SU-DHL-6 (cell line): ENCODE measurements at regions not wholly inside any gene's neighbourhood (a gene's known extent, or its start where the extent isn't known, plus 50 kb on each side); places are given as distances from the start of the nearest gene placed in this dataset.

Experiments used
- H2AFZ ChIP-seq: fragments of 200-600 bp; sonication (generic); 2 replicates; pipeline ENCODE4 v1.6.1; 2014; ENCODE audit warnings: low read depth, mild to moderate bottlenecking, moderate library complexity, mixed read lengths, antibody characterized with exemption, low read length; ENCODE audit not compliant: severe bottlenecking
- H3F3A ChIP-seq: fragments of 200-600 bp; shearing (Covaris generic); 2 replicates; pipeline ENCODE4 v1.6.0; 2016; ENCODE audit warnings: antibody characterized with exemption, mild to moderate bottlenecking; ENCODE audit not compliant: insufficient read depth
- H3K27ac ChIP-seq: fragments of 200-600 bp; sonication (generic); 2 replicates; pipeline ENCODE4 v1.5.1; 2016; ENCODE audit warnings: low read depth, mild to moderate bottlenecking, low read length, moderate library complexity, mixed read lengths
- H3K27me3 ChIP-seq: fragments of 200-600 bp; sonication (generic), shearing (Covaris generic); 2 replicates; pipeline ENCODE4 v1.6.0; 2014; ENCODE audit warnings: mild to moderate bottlenecking, low read length
- H3K36me3 ChIP-seq: fragments of 200-600 bp; sonication (generic); 2 replicates; pipeline ENCODE4 v1.6.1; 2014; ENCODE audit warnings: mild to moderate bottlenecking, low read length, mixed read lengths
- H3K4me2 ChIP-seq: fragments of 300-600, 200-600 bp; shearing (Covaris generic), sonication (generic); 2 replicates; pipeline ENCODE4 v1.6.0; 2014; ENCODE audit warnings: low read length, low read depth, mild to moderate bottlenecking; ENCODE audit not compliant: poor library complexity, severe bottlenecking
- H3K4me3 ChIP-seq: fragments of 200-600 bp; sonication (generic); 2 replicates; pipeline ENCODE4 v1.5.1; 2014; ENCODE audit warnings: antibody characterized with exemption, low read length, mild to moderate bottlenecking, mixed read lengths; ENCODE audit not compliant: insufficient read depth, poor library complexity, severe bottlenecking
- H3K79me2 ChIP-seq: fragments of 200-600 bp; sonication (generic); 2 replicates; pipeline ENCODE4 v1.6.1; 2014; ENCODE audit warnings: mild to moderate bottlenecking, low read length, moderate library complexity; ENCODE audit not compliant: insufficient read depth
- H3K9ac ChIP-seq: fragments of 200-600 bp; sonication (generic); 2 replicates; pipeline ENCODE4 v1.7.0; 2014; ENCODE audit warnings: mild to moderate bottlenecking, low read length
- H3K9me2 ChIP-seq: fragments of 200-600 bp; sonication (generic); replicated peaks from 2 replicates; pipeline ENCODE4 v1.6.1; 2014; ENCODE audit warnings: low read length; ENCODE audit not compliant: insufficient read depth
- H3K9me3 ChIP-seq: fragments of 200-600 bp; sonication (generic); 2 replicates; pipeline ENCODE4 v1.6.1; 2014; ENCODE audit warnings: low read length, mixed read lengths; ENCODE audit not compliant: insufficient read depth
- H4K20me1 ChIP-seq: fragments of 200-600 bp; sonication (generic); 2 replicates; pipeline ENCODE4 v1.6.1; 2014; ENCODE audit warnings: low read depth, mild to moderate bottlenecking, antibody characterized with exemption, low read length, moderate library complexity, mixed read lengths
- EZH2phosphoT487 ChIP-seq: fragments of 200-600 bp; sonication (generic), shearing (Covaris generic); conservative IDR thresholded peaks from 2 replicates; pipeline ENCODE4 v1.6.1; 2018; ENCODE audit warnings: mild to moderate bottlenecking, antibody characterized with exemption, low read length, moderate library complexity, mixed read lengths
- TF ChIP-seq, protein P1 (sequence below): fragments of 200-600 bp; sonication (generic); IDR thresholded peaks from one replicate; pipeline ENCODE4 v1.5.1; 2017; ENCODE audit warnings: antibody characterized with exemption, mild to moderate bottlenecking, low read length, moderate library complexity; ENCODE audit not compliant: insufficient read depth, poor library complexity, severe bottlenecking

DNA sequence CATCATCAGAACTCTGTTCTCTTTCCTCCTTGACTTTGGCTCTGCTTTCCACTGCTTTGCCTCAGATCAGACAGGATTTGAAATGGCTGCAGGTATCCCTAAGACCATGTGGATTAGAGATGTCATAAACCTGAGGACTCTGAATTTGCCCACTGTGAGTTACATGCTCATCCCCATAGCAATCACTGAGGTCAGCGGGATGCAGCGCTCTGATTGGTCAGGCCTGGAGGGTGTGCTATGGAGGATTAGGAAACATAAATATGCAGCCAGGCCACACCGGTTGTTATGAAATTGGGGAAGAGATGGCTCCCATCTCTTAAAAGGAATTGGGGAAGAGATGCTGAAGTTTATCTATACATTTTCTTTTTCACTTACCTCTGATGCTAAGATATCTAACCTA is 73.7 kb upstream of the DNAJC10 start:
- Histone ChIP-seq H3K79me2 (no peaks in the 10 kb centered on the region), H3K27me3 (no peaks in the 10 kb centered on the region), H3K9me2 (no peaks in the 10 kb centered on the region), H3K4me3 (no peak overlapping the region), H3K9me3 (no peaks in the 10 kb centered on the region), H3K9ac (no peak overlapping the region), H3F3A (no peaks in the 10 kb centered on the region), H3K36me3 (no peaks in the 10 kb centered on the region), H4K20me1 (no peaks in the 10 kb centered on the region), H2AFZ (peak overlapping the region; percentile 4), H3K27ac (no peak overlapping the region), H3K4me2 (no peak overlapping the region)
- TF ChIP-seq, protein P1, sequence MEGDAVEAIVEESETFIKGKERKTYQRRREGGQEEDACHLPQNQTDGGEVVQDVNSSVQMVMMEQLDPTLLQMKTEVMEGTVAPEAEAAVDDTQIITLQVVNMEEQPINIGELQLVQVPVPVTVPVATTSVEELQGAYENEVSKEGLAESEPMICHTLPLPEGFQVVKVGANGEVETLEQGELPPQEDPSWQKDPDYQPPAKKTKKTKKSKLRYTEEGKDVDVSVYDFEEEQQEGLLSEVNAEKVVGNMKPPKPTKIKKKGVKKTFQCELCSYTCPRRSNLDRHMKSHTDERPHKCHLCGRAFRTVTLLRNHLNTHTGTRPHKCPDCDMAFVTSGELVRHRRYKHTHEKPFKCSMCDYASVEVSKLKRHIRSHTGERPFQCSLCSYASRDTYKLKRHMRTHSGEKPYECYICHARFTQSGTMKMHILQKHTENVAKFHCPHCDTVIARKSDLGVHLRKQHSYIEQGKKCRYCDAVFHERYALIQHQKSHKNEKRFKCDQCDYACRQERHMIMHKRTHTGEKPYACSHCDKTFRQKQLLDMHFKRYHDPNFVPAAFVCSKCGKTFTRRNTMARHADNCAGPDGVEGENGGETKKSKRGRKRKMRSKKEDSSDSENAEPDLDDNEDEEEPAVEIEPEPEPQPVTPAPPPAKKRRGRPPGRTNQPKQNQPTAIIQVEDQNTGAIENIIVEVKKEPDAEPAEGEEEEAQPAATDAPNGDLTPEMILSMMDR = no peak
- no peak for TF ChIP-seq EZH2phosphoT487

DNA sequence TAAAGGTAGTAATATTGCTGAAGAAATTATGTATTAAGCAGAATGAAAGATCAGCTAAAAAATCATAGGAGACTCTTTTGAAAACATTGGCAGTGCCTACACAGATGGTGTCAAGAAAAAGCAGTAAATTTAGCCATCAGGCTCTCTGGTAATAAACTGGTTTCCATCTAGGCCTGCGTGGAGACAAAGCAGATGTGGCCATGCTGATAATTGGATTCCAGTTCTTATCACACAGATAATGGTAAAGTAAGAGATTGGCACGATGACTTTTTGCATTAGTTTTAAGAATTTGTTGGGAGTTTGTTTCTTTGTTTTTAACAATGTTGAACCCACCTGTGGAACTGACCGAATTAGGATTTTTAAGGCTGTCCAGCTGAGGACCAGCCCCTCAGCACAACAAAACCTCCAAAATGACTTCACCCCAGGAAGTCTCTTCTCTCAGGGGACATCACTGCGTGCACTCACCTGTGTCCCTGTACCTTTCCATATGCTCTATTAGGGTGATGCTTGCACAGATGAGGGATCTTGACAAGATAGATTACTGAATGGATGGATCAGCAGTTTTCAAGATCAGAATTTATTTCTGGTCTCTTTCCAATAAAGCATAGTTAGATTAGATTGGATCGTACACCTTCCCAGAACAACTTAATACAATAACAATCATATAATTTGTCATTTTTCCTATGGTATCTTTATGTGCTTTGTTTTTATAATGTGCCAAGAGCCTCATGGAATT is 69.1 kb upstream of the DNAJC10 start:
- Histone ChIP-seq H3K4me3 (no peak overlapping the region), H2AFZ (no peak overlapping the region), H3K4me2 (no peak overlapping the region), H3K9me3 (no peaks in the 10 kb centered on the region), H3K27ac (no peak overlapping the region), H3K9ac (no peak overlapping the region), H3K36me3 (no peaks in the 10 kb centered on the region), H3K79me2 (no peaks in the 10 kb centered on the region), H3K27me3 (no peaks in the 10 kb centered on the region), H3K9me2 (no peaks in the 10 kb centered on the region), H4K20me1 (no peaks in the 10 kb centered on the region), H3F3A (no peaks in the 10 kb centered on the region)
- TF ChIP-seq, protein P1 = no peak
- TF ChIP-seq EZH2phosphoT487 = no peak

DNA sequence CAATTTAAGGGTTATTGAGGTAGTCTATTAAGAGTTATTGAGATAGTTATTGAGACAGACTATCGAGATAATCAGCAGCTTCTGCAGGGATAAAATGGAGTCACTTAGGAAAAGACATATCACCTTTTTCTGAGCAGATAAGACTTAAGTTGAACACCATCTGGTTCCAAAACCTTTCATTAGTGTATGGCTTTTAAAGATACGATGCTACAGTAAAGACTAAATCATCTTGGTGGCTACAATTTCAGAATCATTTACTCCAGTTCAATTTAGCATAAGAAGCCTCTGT is 68.6 kb upstream of the DNAJC10 start:
- no peaks in the 10 kb centered on the region for H3K27me3 ChIP-seq
- H4K20me1 ChIP-seq = no peaks in the 10 kb centered on the region
- H3K9ac ChIP-seq = no peak overlapping the region
- H3K4me2 ChIP-seq = no peak overlapping the region
- no peak overlapping the region for H2AFZ ChIP-seq
- no peaks in the 10 kb centered on the region for H3K9me3 ChIP-seq
- no peak overlapping the region for H3K27ac ChIP-seq
- H3K4me3 ChIP-seq = no peak overlapping the region
- H3F3A ChIP-seq = no peaks in the 10 kb centered on the region
- no peaks in the 10 kb centered on the region for H3K9me2 ChIP-seq
- TF ChIP-seq, protein P1 = no peak
- no peak for TF ChIP-seq EZH2phosphoT487
- H3K79me2 ChIP-seq = no peaks in the 10 kb centered on the region
- no peaks in the 10 kb centered on the region for H3K36me3 ChIP-seq
